Fibroblast of gingiva (primary cell): ENCODE measurements at regions not wholly inside any gene's neighbourhood (a gene's known extent, or its start where the extent isn't known, plus 50 kb on each side); places are given as distances from the start of the nearest gene placed in this dataset.

Source experiments
- DNase-seq: peaks from one replicate; pipeline ENCODE4 v3.0.0-alpha.2; 2011; ENCODE audit warnings: low read depth

- peak; percentile 65 for DNase-seq
Measured at GRCh38 chr3:109532257-109533216, 195.2 kb upstream of the DPPA4 start.

DNA sequence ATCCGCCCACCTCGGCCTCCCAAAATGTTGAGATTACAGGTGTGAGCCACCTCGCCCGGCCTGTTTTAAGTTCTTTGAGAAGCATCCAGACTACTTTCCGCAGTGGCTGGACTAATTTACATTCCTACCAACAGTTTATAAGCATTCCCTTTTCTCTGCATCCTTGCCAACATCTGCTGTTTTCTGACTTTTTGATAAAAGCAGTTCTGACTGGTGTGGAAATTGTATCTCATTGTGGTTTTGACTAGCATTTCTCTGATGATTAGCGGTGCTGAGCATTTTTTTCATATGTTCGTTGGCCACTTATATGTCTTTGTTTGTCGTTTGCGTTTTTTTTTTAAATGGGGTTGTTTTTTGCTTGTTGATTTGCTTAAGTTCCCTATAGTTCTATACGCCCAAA, 208.4 kb upstream of the DPPA4 start:
- no peak for DNase-seq

DNA sequence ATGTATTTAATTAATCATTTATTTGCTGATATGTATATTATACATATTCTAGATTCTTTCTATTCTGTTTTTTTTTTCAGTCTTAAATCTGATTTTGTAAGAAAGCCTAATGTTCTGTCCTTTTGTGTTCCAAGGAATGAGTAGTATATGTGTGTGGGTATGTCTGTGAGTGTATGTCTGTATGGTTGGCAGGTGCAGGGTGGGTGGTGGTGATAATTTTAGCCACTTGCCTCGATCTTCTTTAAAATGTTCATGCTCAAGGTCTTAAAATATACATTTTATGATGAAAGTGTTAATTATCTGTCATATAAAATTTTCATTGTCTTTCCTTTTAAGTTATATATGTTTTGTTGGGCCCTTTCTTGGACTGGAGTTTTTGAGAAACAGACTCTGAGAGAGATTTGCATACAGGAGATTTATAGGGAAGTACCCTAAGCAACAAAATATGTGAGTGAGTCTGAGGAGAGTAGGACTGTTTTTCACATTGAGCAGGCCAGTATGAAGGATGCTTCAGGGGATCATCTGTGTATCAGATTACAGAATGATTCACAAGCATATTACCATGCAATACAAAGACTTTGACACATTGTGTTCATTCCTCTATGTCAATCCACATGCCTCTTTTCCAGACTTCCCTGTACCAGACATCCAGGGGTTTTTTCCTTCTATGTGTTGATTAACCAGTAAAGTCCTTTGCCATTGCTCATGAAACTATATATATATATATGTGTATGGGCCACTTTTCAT, 211.0 kb upstream of the DPPA4 start:
- no peak for DNase-seq

- no peak for DNase-seq
Measured at GRCh38 chr3:109553591-109554371, 216.4 kb upstream of the DPPA4 start.

DNA sequence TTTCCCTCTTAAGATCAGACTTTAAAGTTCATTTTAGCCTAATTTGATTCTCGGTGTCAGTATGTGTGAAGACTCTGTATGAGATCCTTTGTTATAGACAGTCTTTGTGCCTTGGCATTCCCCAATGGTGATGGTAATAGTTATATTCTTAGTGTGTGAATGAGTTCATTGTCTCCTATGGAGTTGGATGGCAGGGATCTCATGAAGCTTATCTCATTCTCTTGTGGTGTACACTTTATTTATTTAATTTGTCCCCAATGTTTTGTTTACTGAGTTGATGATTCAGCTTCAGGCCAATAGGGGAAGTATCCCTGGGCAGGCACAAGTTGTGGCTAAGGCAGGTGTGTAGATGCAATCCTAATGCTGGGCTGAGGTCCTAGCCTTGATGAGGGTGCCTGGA, 222.0 kb upstream of the DPPA4 start:
- DNase-seq: no peak

DNA sequence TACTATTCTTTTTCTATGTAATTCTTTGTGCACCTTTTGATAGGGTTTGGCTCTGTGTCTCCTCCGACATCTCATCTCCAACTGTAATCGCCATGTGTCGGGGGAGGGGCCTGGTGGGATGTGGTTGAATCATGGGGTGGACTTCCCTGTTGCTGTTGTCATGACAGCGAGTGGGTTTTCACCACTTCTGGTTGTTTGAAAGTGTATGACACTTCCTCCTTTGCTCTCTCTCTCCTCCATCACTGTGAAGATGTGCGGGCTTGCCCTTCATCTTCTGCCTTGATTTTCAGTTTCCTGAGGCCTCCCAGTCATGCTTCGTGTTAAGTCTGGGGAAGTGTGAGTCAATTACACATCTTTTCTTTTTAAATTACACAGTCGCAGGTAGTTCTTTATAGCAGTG, 225.8 kb upstream of the DPPA4 start:
- DNase-seq: no peak

GRCh38 chr3:109569135-109569846, 231.9 kb upstream of the DPPA4 start:
- peak; percentile 30 for DNase-seq

- DNase-seq: no peak
Measured at GRCh38 chr3:109570408-109570807, 233.1 kb upstream of the DPPA4 start.

DNA sequence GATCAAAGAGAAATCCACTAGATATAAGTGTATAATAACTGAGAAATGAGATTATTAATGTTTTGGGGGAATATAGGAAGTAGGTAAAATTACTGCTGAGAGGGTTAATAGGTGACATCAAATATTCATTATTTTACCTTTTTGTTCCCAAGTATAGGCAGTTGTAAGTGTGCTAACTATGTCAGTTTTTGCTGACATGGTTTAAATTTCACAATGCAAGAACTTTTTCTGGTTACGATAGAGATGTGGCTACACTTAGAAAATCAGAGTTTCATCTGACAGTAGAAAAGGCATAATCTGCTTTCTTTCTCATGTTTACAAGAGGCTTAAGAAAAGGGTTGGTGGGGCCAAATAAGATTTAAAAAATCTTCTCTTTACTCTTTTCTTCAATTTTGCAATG, 235.0 kb upstream of the DPPA4 start:
- no peak for DNase-seq

- DNase-seq: no peak
Measured at GRCh38 chr3:109596991-109597390, 259.6 kb upstream of the DPPA4 start.

DNA sequence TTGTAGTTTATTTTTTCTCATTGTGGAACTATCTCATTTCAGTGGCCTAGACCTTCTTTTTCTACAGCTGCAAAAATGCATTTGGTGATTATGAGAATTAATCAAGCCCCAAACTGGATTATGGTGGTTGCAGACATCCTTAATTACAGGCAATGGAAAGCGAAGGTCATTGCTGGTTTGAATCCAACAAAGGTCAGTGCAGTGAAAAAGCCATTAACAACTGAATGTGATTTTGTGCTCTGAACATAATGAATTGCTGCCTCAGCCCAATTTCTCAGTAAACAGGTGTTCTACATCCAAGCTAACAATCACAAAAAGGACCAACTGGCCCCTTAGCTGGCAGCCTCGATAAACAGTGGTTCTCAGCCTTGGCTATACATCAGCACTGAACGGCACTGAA, 260.1 kb upstream of the DPPA4 start:
- no peak for DNase-seq

- no peak for DNase-seq
Measured at GRCh38 chr3:109607897-109608296, 270.6 kb upstream of the DPPA4 start.

DNA sequence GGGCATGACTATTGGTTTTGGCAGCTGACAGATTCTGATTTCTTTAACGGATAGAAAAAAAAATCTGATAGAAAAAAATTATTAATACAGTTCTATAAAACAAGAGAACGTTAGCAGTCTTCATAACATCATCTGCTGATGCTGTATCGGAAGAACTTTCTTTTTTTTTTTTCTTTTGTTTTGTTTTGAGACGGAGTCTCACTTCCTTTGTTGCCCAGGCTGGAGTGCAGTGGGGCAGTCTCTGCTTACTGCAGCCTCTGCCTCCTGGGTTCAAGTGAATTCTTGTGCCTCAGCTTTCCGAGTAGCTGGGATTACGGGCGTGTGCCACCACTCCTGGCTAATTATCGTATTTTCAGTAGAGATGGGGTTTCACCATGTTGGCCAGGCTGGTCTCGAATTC, 271.2 kb upstream of the DPPA4 start:
- DNase-seq: no peak

GRCh38 chr3:109618766-109619378, 281.5 kb upstream of the DPPA4 start:
- DNase-seq: no peak

DNA sequence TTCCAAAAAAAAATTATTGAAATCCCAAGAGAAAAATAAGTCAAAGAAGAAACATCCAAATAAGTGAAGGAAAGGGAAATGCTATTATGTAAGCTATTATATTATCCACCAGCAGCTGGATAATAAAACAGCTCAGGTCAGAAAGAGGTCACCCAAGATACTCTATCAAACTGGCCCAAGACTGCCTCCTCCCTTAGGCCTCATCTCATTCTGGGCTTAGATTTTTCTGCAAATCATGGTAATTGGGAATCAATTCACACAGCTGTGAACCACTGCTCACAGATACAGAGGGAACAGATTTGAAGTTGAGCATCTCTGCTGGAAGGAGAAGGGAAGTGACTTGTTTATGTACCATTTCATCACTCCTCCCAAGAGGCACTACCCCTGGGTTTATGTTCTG, 294.6 kb upstream of the DPPA4 start:
- no peak for DNase-seq

- DNase-seq: no peak
Measured at GRCh38 chr3:109640146-109640652, 302.9 kb upstream of the DPPA4 start.

DNA sequence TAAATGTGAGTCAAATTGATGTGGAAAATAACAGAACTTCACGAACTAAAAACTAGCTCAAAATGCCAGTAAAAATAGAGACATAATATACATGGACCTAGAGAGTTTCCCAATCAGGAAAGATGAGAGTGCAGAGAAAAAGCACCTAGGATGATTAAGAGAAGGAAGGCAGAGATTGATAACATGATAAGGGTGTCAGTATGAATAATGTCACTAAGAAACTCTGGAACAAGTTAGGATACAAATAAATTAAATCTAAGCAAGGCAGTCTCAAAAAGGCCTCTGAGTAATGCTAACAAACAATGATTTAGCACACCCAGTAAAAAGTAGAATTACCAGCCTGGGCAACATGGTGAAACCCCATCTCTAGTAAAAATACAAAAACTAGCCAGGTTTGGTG, 304.7 kb upstream of the DPPA4 start:
- no peak for DNase-seq

GRCh38 chr3:109643590-109643989, 306.2 kb upstream of the DPPA4 start:
- DNase-seq: peak; percentile 12

DNA sequence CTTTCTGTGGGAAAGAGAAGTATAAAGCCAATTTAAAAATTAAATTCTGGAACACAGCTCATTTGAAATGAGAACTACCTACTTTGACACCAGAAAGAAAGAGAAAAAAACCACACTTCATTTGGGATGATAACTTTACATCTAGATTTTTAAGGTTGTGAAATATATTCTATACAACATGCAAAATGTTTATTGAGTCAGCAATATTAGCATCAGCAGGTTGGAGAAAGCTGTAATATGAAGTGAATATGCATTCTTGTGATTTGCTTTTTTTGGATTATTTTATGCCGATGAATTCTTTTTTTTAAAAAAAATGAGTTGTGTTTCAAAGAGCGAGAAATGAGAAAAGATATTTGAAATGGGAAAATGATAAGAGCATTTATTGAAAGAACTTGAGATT, 307.0 kb upstream of the DPPA4 start:
- DNase-seq: no peak

DNA sequence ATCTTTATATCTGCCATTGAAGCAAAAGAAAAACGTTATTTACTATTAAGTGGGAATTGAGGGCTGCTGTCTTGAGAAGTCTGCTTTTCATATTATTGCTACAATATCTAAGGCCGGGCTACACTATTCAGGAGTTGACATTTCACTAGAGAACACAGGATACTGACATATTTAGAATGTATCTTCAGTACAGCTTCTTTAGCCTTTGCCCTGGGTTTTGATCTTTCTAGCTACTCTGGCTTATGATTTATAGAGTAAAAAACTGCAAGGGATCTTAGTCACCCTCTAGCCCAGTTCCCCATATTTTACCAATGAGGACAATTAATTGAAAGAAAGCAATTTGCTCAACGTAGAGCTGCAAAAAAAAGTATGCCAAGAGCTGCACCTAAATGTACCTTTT, 307.4 kb upstream of the DPPA4 start:
- DNase-seq: no peak

DNA sequence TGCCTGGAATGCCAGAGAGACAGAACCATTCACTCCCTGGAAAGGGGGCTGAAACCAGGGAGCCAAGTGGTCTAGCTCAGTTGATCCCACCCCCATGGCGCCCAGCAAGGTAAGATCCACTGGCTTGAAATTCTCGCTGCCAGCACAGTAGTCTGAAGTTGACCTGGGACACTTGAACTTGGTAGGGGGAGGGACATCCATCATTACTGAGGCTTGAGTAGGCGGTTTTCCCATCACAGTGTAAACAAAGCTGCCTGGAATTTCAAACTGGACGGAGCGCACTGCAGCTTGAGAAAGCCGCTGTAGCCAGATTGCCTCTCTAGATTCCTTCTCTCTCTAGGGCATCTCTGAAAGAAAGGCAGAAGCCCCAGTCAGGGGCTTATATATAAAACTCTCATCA, 310.7 kb upstream of the DPPA4 start:
- no peak for DNase-seq
